Erythroblast (primary cell): ENCODE measurements at regions not wholly inside any gene's neighbourhood (a gene's known extent, or its start where the extent isn't known, plus 50 kb on each side); places are given as distances from the start of the nearest gene placed in this dataset.
"Not testable (repeated sequence)": the region's sequence is repeated elsewhere in the genome, so short reads cannot be mapped to it uniquely, and the experiment has no call there.

Source experiments
- GATA1 ChIP-seq: IDR thresholded peaks from 2 replicates; pipeline ENCODE4 v1.6.1; 2011; ENCODE audit warnings: low read depth, mild to moderate bottlenecking, control low read depth, low read length, moderate library complexity
- POLR2A ChIP-seq: IDR thresholded peaks from 2 replicates; pipeline ENCODE4 v1.6.1; 2011; ENCODE audit warnings: mild to moderate bottlenecking, low read length

- TF ChIP-seq POLR2A, GATA1: not testable (repeated sequence)
Measured at GRCh38 chr13:103880146-103880545, 813.9 kb upstream of the SLC10A2 start.
